ENCODE measurements at regions not wholly inside any gene's neighbourhood (a gene's known extent, or its start where the extent isn't known, plus 50 kb on each side); places are given as distances from the start of the nearest gene placed in this dataset.
A peak's percentile ranks its signal among the peaks of the same experiment; 100 is the strongest.

DNA sequence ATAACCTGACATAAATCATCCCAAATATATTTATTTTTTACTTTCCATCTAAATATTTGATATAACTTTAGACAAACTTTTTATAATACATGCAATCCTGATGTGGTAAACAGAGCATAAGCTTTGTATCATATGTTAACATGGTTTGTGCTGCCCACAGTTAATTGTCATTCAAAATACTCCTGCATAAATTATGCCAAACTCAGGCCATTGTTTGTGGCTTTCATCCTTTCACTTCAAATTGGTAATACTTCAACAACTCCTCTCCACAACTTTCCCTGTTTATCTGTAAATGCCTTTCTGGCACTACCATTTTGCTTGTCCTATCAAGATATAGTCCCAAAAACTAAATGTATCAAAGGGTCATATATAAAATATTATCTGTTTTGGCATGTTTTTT, 586.7 kb downstream of the HINT1 start:
- DNase-seq (ENCODE audit: low read depth) = no peak
- H3K4me3 ChIP-seq (ENCODE audit: low read length) = no peak overlapping the region
- TF ChIP-seq, protein P1, sequence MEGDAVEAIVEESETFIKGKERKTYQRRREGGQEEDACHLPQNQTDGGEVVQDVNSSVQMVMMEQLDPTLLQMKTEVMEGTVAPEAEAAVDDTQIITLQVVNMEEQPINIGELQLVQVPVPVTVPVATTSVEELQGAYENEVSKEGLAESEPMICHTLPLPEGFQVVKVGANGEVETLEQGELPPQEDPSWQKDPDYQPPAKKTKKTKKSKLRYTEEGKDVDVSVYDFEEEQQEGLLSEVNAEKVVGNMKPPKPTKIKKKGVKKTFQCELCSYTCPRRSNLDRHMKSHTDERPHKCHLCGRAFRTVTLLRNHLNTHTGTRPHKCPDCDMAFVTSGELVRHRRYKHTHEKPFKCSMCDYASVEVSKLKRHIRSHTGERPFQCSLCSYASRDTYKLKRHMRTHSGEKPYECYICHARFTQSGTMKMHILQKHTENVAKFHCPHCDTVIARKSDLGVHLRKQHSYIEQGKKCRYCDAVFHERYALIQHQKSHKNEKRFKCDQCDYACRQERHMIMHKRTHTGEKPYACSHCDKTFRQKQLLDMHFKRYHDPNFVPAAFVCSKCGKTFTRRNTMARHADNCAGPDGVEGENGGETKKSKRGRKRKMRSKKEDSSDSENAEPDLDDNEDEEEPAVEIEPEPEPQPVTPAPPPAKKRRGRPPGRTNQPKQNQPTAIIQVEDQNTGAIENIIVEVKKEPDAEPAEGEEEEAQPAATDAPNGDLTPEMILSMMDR (IDR thresholded peaks at IDR 0.05; ENCODE audit: insufficient read depth, low read depth, low read length, missing control alignments) = no peak

DNA sequence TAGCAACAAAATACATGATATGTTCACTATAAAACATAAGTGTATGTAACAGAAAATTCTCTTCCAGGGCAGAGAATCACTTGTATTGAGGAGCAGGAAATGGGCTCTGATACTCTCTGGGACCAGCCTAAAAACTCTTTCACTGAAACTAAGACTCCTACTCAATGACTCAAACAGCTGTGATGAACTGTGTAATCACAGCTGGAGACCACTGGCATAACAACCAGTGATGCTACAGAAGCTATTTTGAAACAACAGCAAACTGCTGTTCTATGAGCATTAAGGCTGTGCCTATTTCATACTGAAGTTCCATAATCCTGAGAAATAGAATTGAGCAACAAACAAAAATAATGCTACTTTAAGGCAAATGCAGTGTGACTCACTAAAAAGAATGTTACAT, 594.0 kb downstream of the HINT1 start:
- H3K4me3 ChIP-seq (ENCODE audit: low read length) = no peak overlapping the region
- TF ChIP-seq, protein P1 (IDR thresholded peaks at IDR 0.05; ENCODE audit: insufficient read depth, low read depth, low read length, missing control alignments) = no peak
- DNase-seq (ENCODE audit: low read depth) = peak; percentile 68

DNA sequence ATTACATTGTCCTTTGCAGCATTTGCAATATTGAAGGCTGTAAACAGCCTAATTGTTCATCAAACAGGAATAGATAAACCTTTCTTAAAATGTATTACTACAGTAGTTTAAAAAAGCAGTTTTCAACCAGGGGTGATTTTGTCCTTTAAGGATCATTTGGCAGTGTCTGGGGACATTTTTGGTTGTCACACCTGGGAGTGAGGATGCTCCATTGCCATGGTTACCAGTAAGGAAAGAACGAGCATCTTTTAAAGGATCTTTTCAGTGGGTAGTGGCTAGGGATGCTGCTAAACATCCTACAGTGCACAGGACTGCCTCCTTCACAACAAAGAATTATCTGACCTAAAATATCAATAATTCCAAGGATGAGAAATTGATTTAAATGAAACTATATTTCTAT, 596.3 kb downstream of the HINT1 start:
- TF ChIP-seq, protein P1 (IDR thresholded peaks at IDR 0.05; ENCODE audit: insufficient read depth, low read depth, low read length, missing control alignments) = no peak
- no peak overlapping the region for H3K4me3 ChIP-seq (ENCODE audit: low read length)
- DNase-seq (ENCODE audit: low read depth) = no peak

DNA sequence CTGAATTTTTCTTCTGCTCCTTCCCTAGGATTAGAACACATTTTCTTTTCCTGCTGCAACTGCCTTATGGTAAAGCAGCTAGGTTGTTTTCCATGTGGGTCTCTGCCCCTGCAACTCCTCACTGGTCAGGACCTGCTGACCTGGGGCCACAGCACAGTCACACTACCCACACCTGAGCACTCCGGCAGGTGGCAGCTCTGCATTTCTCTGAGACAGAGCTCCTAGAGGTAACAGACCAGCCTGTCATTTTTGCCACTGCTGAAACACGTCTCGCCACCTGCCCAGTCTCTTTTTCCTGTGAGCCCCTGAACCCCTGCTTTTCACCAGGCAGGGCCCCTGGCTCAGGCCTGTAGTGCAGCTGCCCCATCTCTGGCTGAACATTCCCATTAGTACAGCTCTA, 609.6 kb downstream of the HINT1 start:
- DNase-seq (ENCODE audit: low read depth) = no peak
- TF ChIP-seq, protein P1 (IDR thresholded peaks at IDR 0.05; ENCODE audit: insufficient read depth, low read depth, low read length, missing control alignments) = no peak
- H3K4me3 ChIP-seq (ENCODE audit: low read length) = no peak overlapping the region

DNA sequence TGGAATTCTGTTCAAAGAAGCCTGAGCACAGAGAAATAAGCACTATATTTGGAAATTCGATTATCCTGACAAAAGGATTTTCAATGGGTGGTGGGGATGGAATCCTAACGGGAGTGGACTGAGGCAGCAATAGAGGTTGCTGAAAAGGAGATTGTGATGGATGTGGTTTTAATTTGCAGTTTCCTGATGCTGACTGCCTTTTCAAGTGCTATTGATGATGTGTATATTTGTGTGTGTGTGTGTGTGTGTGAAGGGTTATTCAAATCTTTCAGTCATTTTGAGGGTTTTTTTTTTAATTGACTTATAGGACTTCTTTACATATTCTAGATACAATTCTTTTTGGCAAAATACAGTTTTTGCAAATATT, 614.5 kb downstream of the HINT1 start:
- TF ChIP-seq, protein P1 (IDR thresholded peaks at IDR 0.05; ENCODE audit: insufficient read depth, low read depth, low read length, missing control alignments) = no peak
- DNase-seq (ENCODE audit: low read depth) = no peak
- no peak overlapping the region for H3K4me3 ChIP-seq (ENCODE audit: low read length)

DNA sequence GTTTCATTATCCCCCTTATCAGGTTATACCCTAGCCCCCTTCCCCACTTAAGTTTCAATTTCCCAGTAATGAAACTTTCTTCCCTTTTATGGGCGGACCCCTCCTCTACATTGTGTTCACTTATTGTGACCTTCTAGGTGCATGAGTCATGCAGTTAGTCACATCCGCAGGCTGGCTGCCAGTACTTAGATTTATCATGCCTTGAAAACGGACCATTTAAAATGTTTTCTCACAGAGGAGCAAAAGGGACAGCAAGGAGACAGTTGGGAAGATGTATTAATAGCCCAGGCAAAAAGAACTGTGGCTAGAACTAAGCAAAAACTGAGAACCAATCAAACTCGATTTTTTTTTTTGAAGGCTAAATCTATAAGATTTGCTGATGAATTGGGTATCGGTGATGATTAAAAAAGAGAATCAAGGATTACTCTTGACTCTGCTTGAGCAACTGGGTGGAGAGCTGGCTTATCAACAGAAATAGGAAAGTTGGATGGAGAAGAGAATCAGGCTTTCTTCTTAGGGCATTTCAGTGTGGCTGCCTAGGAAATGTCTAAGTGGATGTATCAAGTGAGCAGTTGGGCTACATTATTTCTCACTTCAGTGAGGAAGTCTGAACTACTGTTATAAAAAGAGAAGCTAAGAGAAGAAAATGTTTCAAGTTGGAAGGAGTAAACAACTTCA, 615.0 kb downstream of the HINT1 start:
- H3K4me3 ChIP-seq (ENCODE audit: low read length) = no peak overlapping the region
- peak; percentile 83 for DNase-seq (ENCODE audit: low read depth)
- TF ChIP-seq, protein P1 (IDR thresholded peaks at IDR 0.05; ENCODE audit: insufficient read depth, low read depth, low read length, missing control alignments) = no peak

DNA sequence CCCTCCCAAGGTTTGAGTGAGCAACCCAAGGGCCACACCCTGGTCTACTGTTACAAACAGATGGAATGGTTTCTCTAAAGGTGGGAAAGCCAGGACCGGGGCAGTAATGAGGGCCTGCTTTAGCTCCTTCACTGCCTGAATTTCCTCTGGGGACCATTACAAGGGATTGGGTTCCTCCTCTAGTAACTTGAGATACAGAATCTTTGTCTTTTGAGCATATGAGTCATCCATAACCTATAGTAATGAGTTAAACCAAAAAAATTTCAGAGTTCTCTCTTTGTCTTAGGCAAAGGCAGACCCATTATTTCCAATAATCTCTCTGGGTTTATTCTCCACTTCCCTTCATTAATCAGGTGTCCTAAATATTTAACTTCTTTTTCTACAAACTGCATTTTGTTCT, 618.8 kb downstream of the HINT1 start:
- TF ChIP-seq, protein P1 (IDR thresholded peaks at IDR 0.05; ENCODE audit: insufficient read depth, low read depth, low read length, missing control alignments) = no peak
- peak; percentile 29 for DNase-seq (ENCODE audit: low read depth)

More for the DNA sequence above, 618.8 kb downstream of the HINT1 start:
- no peak overlapping the region for H3K4me3 ChIP-seq (ENCODE audit: low read length)

Data from epithelial cell of esophagus (primary cell).